Sigmoid colon (tissue), 6 donors: ENCODE measurements at regions not wholly inside any gene's neighbourhood (a gene's known extent, or its start where the extent isn't known, plus 50 kb on each side); places are given as distances from the start of the nearest gene placed in this dataset.

Experiments used
- DNase-seq: peaks from one replicate; pipeline ENCODE4 v3.0.0-alpha.2; 2019
- H3K27ac ChIP-seq, 4 donors: fragments of 200-600 bp; sonication (generic); one replicate each; pipeline ENCODE4 v1.5.1; 2016 to 2019; ENCODE audit warnings: mild to moderate bottlenecking in 1 of 4
- H3K27me3 ChIP-seq, 3 donors: fragments of 200-600 bp; sonication (generic); one replicate each; pipeline ENCODE4 v1.5.1; 2019; ENCODE audit warnings: mild to moderate bottlenecking in 1 of 3
- H3K36me3 ChIP-seq, 4 donors: fragments of 200-600 bp; sonication (generic); one replicate each; pipeline ENCODE4 v1.5.1; 2016 to 2019
- H3K4me1 ChIP-seq, 4 donors: fragments of 200-600 bp; sonication (generic); one replicate each; pipeline ENCODE4 v1.5.1; 2017 to 2019
- H3K4me3 ChIP-seq, 4 donors: fragments of 200-600 bp; sonication (generic); one replicate each; pipeline ENCODE4 v1.5.1; 2017 to 2019; ENCODE audit warnings: mild to moderate bottlenecking in 2 of 4, moderate library complexity in 1 of 4
- H3K9me3 ChIP-seq, 4 donors: fragments of 200-600 bp in 3 of 4; sonication (generic) in 3 of 4; one replicate each; pipeline versions ENCODE4 v1.5.1 to v1.6.1; 2013 to 2019
- CTCF ChIP-seq, 4 experiments: fragments of 450-650 bp in 3 of 4; fragments of 200-600 bp in 1 of 4; IDR thresholded peaks; one replicate each; pipeline ENCODE4 v1.5.1; 2016 to 2019; ENCODE audit warnings: antibody characterized with exemption in 4 of 4, mild to moderate bottlenecking in 3 of 4, moderate library complexity in 2 of 4
- EP300 ChIP-seq, 4 donors: sonication (generic); formaldehyde crosslinking; IDR thresholded peaks; one replicate each; pipeline ENCODE4 v1.6.1; 2017; ENCODE audit warnings: antibody characterized with exemption in 4 of 4
- POLR2A ChIP-seq, 2 donors: fragments of 450-650 bp; IDR thresholded peaks; one replicate each; pipeline ENCODE4 v1.6.1; 2016; ENCODE audit warnings: antibody characterized with exemption in 2 of 2, mild to moderate bottlenecking in 2 of 2, moderate library complexity in 2 of 2
- POLR2AphosphoS5 ChIP-seq, 4 donors: sonication (generic); formaldehyde crosslinking; IDR thresholded peaks; one replicate each; pipeline ENCODE4 v1.6.1; 2017; ENCODE audit warnings: antibody characterized with exemption in 4 of 4
- WGBS, 2 donors: extraction: QIAGEN DNeasy Blood & Tissue Kit; methylation state at CpG; one replicate each; pipeline ENCODE4 v1.1.7; 2013; 5-methylcytosine and 5-hydroxymethylcytosine counted together
- intact Hi-C: fragments of 100-400 bp; cut with DNase I; formaldehyde crosslinking; loops from one replicate; pipeline ENCODE4 v1.15.1; 2023
- donor health status: healthy with polysubstance abuse.
- donor health status: healthy.

GRCh38 chr5:161096581-161096980 lies 244.6 kb upstream of the ATP10B start:
- Histone ChIP-seq H3K4me3 (no peak overlapping the region), H3K27me3 (no peaks in the 10 kb centered on the region), H3K9me3 (no peaks in the 10 kb centered on the region), H3K27ac (no peak overlapping the region), H3K36me3 (no peaks in the 10 kb centered on the region), H3K4me1 (no peaks in the 10 kb centered on the region)
- DNase-seq = no peak
- intact Hi-C loops = no loop called here
- 51 to 57% methylated on average over 4 of the region's 4 CpGs for WGBS, 2 donors
- no peak for TF ChIP-seq CTCF (IDR thresholded peaks at IDR 0.05)
- TF ChIP-seq POLR2AphosphoS5 (IDR thresholded peaks at IDR 0.05) = no peak
- TF ChIP-seq EP300 (IDR thresholded peaks at IDR 0.05) = no peak
- TF ChIP-seq POLR2A (IDR thresholded peaks at IDR 0.05) = no peak

GRCh38 chr5:161095953-161096352 lies 243.9 kb upstream of the ATP10B start:
- TF ChIP-seq CTCF (IDR thresholded peaks at IDR 0.05) (no peak), EP300 (IDR thresholded peaks at IDR 0.05) (no peak), POLR2AphosphoS5 (IDR thresholded peaks at IDR 0.05) (no peak), POLR2A (IDR thresholded peaks at IDR 0.05) (no peak)
- Histone ChIP-seq H3K27ac (no peak overlapping the region), H3K36me3 (no peaks in the 10 kb centered on the region), H3K9me3 (no peaks in the 10 kb centered on the region), H3K4me1 (no peaks in the 10 kb centered on the region), H3K4me3 (no peak overlapping the region), H3K27me3 (no peaks in the 10 kb centered on the region)
- DNase-seq = no peak
- WGBS, 2 donors = 9 to 26% methylated on average over 2 of the region's 2 CpGs
- intact Hi-C loops = no loop called here

GRCh38 chr5:161094411-161094810 lies 242.4 kb upstream of the ATP10B start:
- intact Hi-C loops = no loop called here
- Histone ChIP-seq H3K27me3 (no peaks in the 10 kb centered on the region), H3K27ac (no peak overlapping the region), H3K4me3 (no peak overlapping the region), H3K9me3 (no peaks in the 10 kb centered on the region), H3K4me1 (no peaks in the 10 kb centered on the region), H3K36me3 (no peaks in the 10 kb centered on the region)
- TF ChIP-seq CTCF (IDR thresholded peaks at IDR 0.05) = no peak
- TF ChIP-seq EP300 (IDR thresholded peaks at IDR 0.05) = no peak
- TF ChIP-seq POLR2A (IDR thresholded peaks at IDR 0.05) = no peak
- TF ChIP-seq POLR2AphosphoS5 (IDR thresholded peaks at IDR 0.05) = no peak
- DNase-seq = no peak

- H3K27ac ChIP-seq = no peak overlapping the region
- H3K4me3 ChIP-seq = no peak overlapping the region
- intact Hi-C loops = no loop called here
- TF ChIP-seq POLR2AphosphoS5 (IDR thresholded peaks at IDR 0.05) (no peak), CTCF (IDR thresholded peaks at IDR 0.05) (no peak), POLR2A (IDR thresholded peaks at IDR 0.05) (no peak), EP300 (IDR thresholded peaks at IDR 0.05) (no peak)
- H3K9me3 ChIP-seq = no peaks in the 10 kb centered on the region
- no peaks in the 10 kb centered on the region for H3K36me3 ChIP-seq
- no peaks in the 10 kb centered on the region for H3K27me3 ChIP-seq
- no peaks in the 10 kb centered on the region for H3K4me1 ChIP-seq
- DNase-seq = no peak
- WGBS, 2 donors = 86 to 93% methylated on average over 2 of the region's 2 CpGs
These were observed 241.1 kb upstream of the ATP10B start for GRCh38 chr5:161093100-161093499.

- no peak for DNase-seq
- 95 to 97% methylated on average over 2 of the region's 2 CpGs for whole genome bisulfite sequencing, 2 donors
- H3K4me1 ChIP-seq = no peaks in the 10 kb centered on the region
- H3K27ac ChIP-seq = no peak overlapping the region
- H3K36me3 ChIP-seq = no peaks in the 10 kb centered on the region
- H3K9me3 ChIP-seq = no peaks in the 10 kb centered on the region
- H3K4me3 ChIP-seq = no peak overlapping the region
- intact Hi-C loops = no loop called here
- no peak for TF ChIP-seq EP300 (IDR thresholded peaks at IDR 0.05)
- TF ChIP-seq POLR2AphosphoS5 (IDR thresholded peaks at IDR 0.05) = no peak
- no peak for TF ChIP-seq CTCF (IDR thresholded peaks at IDR 0.05)
- TF ChIP-seq POLR2A (IDR thresholded peaks at IDR 0.05) = no peak
- H3K27me3 ChIP-seq = no peaks in the 10 kb centered on the region
These were observed 237.6 kb upstream of the ATP10B start for GRCh38 chr5:161089569-161089968.
